Fibroblast of lung (primary cell): ENCODE measurements at regions not wholly inside any gene's neighbourhood (a gene's known extent, or its start where the extent isn't known, plus 50 kb on each side); places are given as distances from the start of the nearest gene placed in this dataset.

Experiments
- DNase-seq, 2 donors: peaks; one replicate each; pipeline versions ENCODE4 v3.0.0 to v3.0.0-alpha.2; 2010; ENCODE audit warnings: low read depth in 2 of 2
- H2AFZ ChIP-seq: 2 replicates; pipeline ENCODE4 v1.5.1; 2012; ENCODE audit warnings: low read length, control low read depth, inconsistent platforms
- H3K27ac ChIP-seq: 2 replicates; pipeline ENCODE4 v1.5.1; 2011; ENCODE audit warnings: low read length, control low read depth; ENCODE audit not compliant: insufficient read depth
- H3K27me3 ChIP-seq: 2 replicates; pipeline ENCODE4 v1.5.1; 2011; ENCODE audit warnings: mild to moderate bottlenecking, low read length; ENCODE audit not compliant: control insufficient read depth, insufficient read depth
- H3K36me3 ChIP-seq: 2 replicates; pipeline ENCODE4 v1.5.1; 2011; ENCODE audit warnings: low read length; ENCODE audit not compliant: control insufficient read depth, insufficient read depth
- H3K4me1 ChIP-seq: 2 replicates; pipeline ENCODE4 v1.5.1; 2011; ENCODE audit warnings: low read length; ENCODE audit not compliant: control insufficient read depth, insufficient read depth; ENCODE audit errors: extremely low read depth
- H3K4me2 ChIP-seq: 2 replicates; pipeline ENCODE4 v1.5.1; 2011; ENCODE audit warnings: low read length, control low read depth; ENCODE audit not compliant: insufficient read depth; ENCODE audit errors: extremely low read depth
- H3K4me3 ChIP-seq, 4 experiments: fragments of 200-600 bp in 1 of 4; sonication (generic) in 1 of 4; replicated peaks in 1 of 4; 2 replicates each; pipeline ENCODE4 v1.5.1; 2011 to 2016; ENCODE audit warnings: low read length in 4 of 4, low read depth in 3 of 4, mild to moderate bottlenecking in 3 of 4, control low read depth in 2 of 4, inconsistent platforms in 1 of 4, mixed read lengths in 1 of 4; ENCODE audit not compliant: insufficient read depth in 1 of 4; ENCODE audit errors: control extremely low read depth in 1 of 4
- H3K79me2 ChIP-seq: 2 replicates; pipeline ENCODE4 v1.5.1; 2012; ENCODE audit warnings: mild to moderate bottlenecking, low read length, inconsistent platforms; ENCODE audit not compliant: control insufficient read depth, insufficient read depth
- H3K9ac ChIP-seq: 2 replicates; pipeline ENCODE4 v1.5.1; 2011; ENCODE audit warnings: mild to moderate bottlenecking, low read length, control low read depth; ENCODE audit not compliant: insufficient read depth
- H3K9me3 ChIP-seq: 2 replicates; pipeline ENCODE4 v1.5.1; 2012; ENCODE audit warnings: low read depth, low read length; ENCODE audit not compliant: control insufficient read depth, insufficient read depth
- H4K20me1 ChIP-seq: 2 replicates; pipeline ENCODE4 v1.5.1; 2011; ENCODE audit warnings: low read length; ENCODE audit not compliant: control insufficient read depth, insufficient read depth; ENCODE audit errors: extremely low read depth
- EZH2 ChIP-seq: IDR thresholded peaks from 2 replicates; pipeline ENCODE4 v1.5.1; 2012; ENCODE audit warnings: low read length, control low read depth, mild to moderate bottlenecking; ENCODE audit errors: missing control alignments
- TF ChIP-seq, protein P1 (sequence below), 2 donors: IDR thresholded peaks in 1 of 2; conservative IDR thresholded peaks in 1 of 2; 1 replicate in 1 of 2; 2 replicates in 1 of 2; pipeline ENCODE4 v1.5.1; 2011 to 2012; ENCODE audit warnings: low read length in 2 of 2, control low read depth in 1 of 2, inconsistent platforms in 1 of 2, low read depth in 1 of 2, mild to moderate bottlenecking in 1 of 2

GRCh38 chrX:33808636-33809035, 323.5 kb downstream of the FAM47A start:
- H3K4me2 ChIP-seq: no peak overlapping the region
- no peaks in the 10 kb centered on the region for H3K4me1 ChIP-seq
- no peak for DNase-seq

GRCh38 chrX:33784548-33784947, 347.6 kb downstream of the FAM47A start:
- Histone ChIP-seq H3K27ac (no peak overlapping the region), H2AFZ (no peak overlapping the region), H3K9ac (no peak overlapping the region), H4K20me1 (no peaks in the 10 kb centered on the region), H3K4me2 (no peak overlapping the region), H3K4me3 (no peak overlapping the region), H3K9me3 (no peaks in the 10 kb centered on the region), H3K79me2 (no peaks in the 10 kb centered on the region), H3K4me1 (no peaks in the 10 kb centered on the region), H3K36me3 (no peaks in the 10 kb centered on the region), H3K27me3 (no peaks in the 10 kb centered on the region)
- TF ChIP-seq, protein P1, sequence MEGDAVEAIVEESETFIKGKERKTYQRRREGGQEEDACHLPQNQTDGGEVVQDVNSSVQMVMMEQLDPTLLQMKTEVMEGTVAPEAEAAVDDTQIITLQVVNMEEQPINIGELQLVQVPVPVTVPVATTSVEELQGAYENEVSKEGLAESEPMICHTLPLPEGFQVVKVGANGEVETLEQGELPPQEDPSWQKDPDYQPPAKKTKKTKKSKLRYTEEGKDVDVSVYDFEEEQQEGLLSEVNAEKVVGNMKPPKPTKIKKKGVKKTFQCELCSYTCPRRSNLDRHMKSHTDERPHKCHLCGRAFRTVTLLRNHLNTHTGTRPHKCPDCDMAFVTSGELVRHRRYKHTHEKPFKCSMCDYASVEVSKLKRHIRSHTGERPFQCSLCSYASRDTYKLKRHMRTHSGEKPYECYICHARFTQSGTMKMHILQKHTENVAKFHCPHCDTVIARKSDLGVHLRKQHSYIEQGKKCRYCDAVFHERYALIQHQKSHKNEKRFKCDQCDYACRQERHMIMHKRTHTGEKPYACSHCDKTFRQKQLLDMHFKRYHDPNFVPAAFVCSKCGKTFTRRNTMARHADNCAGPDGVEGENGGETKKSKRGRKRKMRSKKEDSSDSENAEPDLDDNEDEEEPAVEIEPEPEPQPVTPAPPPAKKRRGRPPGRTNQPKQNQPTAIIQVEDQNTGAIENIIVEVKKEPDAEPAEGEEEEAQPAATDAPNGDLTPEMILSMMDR (conservative IDR thresholded peaks at IDR 0.05 in 1 of 2, IDR thresholded peaks at IDR 0.05 in 1 of 2; ENCODE audit: low read depth in 1 of 2, low read length in 2 of 2): no peak
- DNase-seq: no peak

More at GRCh38 chrX:33808636-33809035, 323.5 kb downstream of the FAM47A start:
- TF ChIP-seq, protein P1 (conservative IDR thresholded peaks at IDR 0.05 in 1 of 2, IDR thresholded peaks at IDR 0.05 in 1 of 2; ENCODE audit: low read depth in 1 of 2, low read length in 2 of 2): no peak
- no peak for TF ChIP-seq EZH2
- Histone ChIP-seq H3K27ac (no peak overlapping the region), H3K4me3 (no peak overlapping the region), H2AFZ (no peak overlapping the region), H3K9me3 (no peaks in the 10 kb centered on the region), H4K20me1 (no peaks in the 10 kb centered on the region), H3K79me2 (no peaks in the 10 kb centered on the region), H3K9ac (no peak overlapping the region), H3K27me3 (no peaks in the 10 kb centered on the region), H3K36me3 (no peaks in the 10 kb centered on the region)

GRCh38 chrX:33741807-33742206, 390.3 kb downstream of the FAM47A start:
- Histone ChIP-seq H3K27me3 (no peaks in the 10 kb centered on the region), H4K20me1 (no peaks in the 10 kb centered on the region), H3K4me1 (no peaks in the 10 kb centered on the region), H3K36me3 (no peaks in the 10 kb centered on the region), H3K4me2 (no peak overlapping the region), H3K27ac (no peak overlapping the region), H3K9ac (no peak overlapping the region), H3K9me3 (no peaks in the 10 kb centered on the region), H3K79me2 (no peaks in the 10 kb centered on the region), H2AFZ (no peak overlapping the region), H3K4me3 (no peak overlapping the region)
- TF ChIP-seq EZH2: no peak
- TF ChIP-seq, protein P1 (conservative IDR thresholded peaks at IDR 0.05 in 1 of 2, IDR thresholded peaks at IDR 0.05 in 1 of 2; ENCODE audit: low read depth in 1 of 2, low read length in 2 of 2): no peak
- DNase-seq: no peak
